ENCODE measurements at regions not wholly inside any gene's neighbourhood (a gene's known extent, or its start where the extent isn't known, plus 50 kb on each side); places are given as distances from the start of the nearest gene placed in this dataset.

DNA sequence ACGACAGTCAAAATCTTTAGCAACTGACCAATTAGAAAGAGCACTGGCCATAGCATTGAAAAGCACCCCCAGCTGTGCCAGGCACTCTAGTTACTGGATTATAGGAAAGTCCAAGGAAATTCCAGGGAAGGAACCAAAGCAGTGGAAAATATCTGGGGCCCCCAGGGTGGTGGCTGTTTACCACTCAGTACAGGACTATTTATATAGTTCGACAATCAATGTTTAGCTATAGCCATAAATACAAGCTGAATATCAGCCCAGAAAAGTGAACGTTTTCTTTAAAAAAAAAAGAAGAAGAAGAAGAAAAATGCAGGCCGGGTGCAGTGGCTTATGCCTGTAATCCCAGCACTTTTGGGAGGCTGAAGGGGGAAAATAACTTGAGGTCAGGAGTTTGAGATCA, 55.2 kb upstream of the UBAC2 start:
- Histone ChIP-seq H3K4me1 (ENCODE audit: control insufficient read depth, insufficient read depth, low read length) (no peaks in the 10 kb centered on the region), H3K27me3 (ENCODE audit: control insufficient read depth, insufficient read depth, low read length) (no peaks in the 10 kb centered on the region), H3K27ac (ENCODE audit: low read depth, low read length) (no peak overlapping the region), H3K4me3 (ENCODE audit: low read depth, low read length) (no peak overlapping the region), H3K36me3 (ENCODE audit: control insufficient read depth, insufficient read depth, low read length) (no peaks in the 10 kb centered on the region), H3K9me3 (ENCODE audit: control insufficient read depth, insufficient read depth, low read length) (no peaks in the 10 kb centered on the region)
- no peak for DNase-seq (ENCODE audit: low read depth in 4 of 6, low spot score in 6 of 6)
- WGBS (ENCODE audit: insufficient coverage) = 82% methylated on average over 2 of the region's 4 CpGs

- Histone ChIP-seq H3K4me1 (ENCODE audit: control insufficient read depth, insufficient read depth, low read length) (no peaks in the 10 kb centered on the region), H3K27me3 (ENCODE audit: control insufficient read depth, insufficient read depth, low read length) (no peaks in the 10 kb centered on the region), H3K9me3 (ENCODE audit: control insufficient read depth, insufficient read depth, low read length) (no peaks in the 10 kb centered on the region), H3K27ac (ENCODE audit: low read depth, low read length) (no peak overlapping the region), H3K36me3 (ENCODE audit: control insufficient read depth, insufficient read depth, low read length) (no peaks in the 10 kb centered on the region), H3K4me3 (ENCODE audit: low read depth, low read length) (no peak overlapping the region)
- no CpG with 5 or more reads among the region's 7 CpGs for WGBS (ENCODE audit: insufficient coverage)
- no peak for DNase-seq (ENCODE audit: low read depth in 4 of 6, low spot score in 6 of 6)
Observed at GRCh38 chr13:99150575-99151361, 49.9 kb upstream of the UBAC2 start.
